Body of pancreas (tissue), 4 donors: ENCODE measurements at regions not wholly inside any gene's neighbourhood (a gene's known extent, or its start where the extent isn't known, plus 50 kb on each side); places are given as distances from the start of the nearest gene placed in this dataset.

Source experiments
- POLR2A ChIP-seq, 3 donors: fragments of 450-650 bp; IDR thresholded peaks; one replicate each; pipeline ENCODE4 v1.6.1; 2016; ENCODE audit warnings: antibody characterized with exemption in 3 of 3, mild to moderate bottlenecking in 2 of 3
- TF ChIP-seq, protein P1 (sequence below), 7 experiments: fragments of 450-650 bp in 4 of 7; fragments of 200-600 bp in 3 of 7; sonication (generic) in 3 of 7; IDR thresholded peaks; one replicate each; pipeline ENCODE4 v1.5.1; 2016 to 2019; ENCODE audit warnings: antibody characterized with exemption in 7 of 7

DNA sequence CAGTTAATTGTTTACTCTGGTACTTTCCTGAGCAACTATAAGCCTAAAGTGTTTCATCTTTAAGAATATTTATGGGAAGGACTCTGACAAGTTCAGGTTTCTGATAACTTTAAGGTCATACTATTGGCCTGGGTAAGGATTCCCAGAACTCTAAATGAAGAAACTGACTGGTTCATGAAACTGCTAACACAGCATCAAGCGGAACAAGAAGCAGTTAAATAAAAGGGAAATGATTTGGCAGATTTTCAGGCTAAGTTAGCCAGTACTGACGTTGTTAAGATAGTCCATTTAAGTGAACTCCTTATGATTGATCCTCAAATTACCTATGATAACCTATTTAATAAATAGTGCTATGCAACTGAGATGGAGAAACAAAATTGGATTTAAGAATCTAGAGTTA, 101.6 kb upstream of the CES5A start:
- TF ChIP-seq, protein P1, sequence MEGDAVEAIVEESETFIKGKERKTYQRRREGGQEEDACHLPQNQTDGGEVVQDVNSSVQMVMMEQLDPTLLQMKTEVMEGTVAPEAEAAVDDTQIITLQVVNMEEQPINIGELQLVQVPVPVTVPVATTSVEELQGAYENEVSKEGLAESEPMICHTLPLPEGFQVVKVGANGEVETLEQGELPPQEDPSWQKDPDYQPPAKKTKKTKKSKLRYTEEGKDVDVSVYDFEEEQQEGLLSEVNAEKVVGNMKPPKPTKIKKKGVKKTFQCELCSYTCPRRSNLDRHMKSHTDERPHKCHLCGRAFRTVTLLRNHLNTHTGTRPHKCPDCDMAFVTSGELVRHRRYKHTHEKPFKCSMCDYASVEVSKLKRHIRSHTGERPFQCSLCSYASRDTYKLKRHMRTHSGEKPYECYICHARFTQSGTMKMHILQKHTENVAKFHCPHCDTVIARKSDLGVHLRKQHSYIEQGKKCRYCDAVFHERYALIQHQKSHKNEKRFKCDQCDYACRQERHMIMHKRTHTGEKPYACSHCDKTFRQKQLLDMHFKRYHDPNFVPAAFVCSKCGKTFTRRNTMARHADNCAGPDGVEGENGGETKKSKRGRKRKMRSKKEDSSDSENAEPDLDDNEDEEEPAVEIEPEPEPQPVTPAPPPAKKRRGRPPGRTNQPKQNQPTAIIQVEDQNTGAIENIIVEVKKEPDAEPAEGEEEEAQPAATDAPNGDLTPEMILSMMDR (IDR thresholded peaks at IDR 0.05) = no peak
- TF ChIP-seq POLR2A (IDR thresholded peaks at IDR 0.05) = no peak
